ENCODE measurements at regions not wholly inside any gene's neighbourhood (a gene's known extent, or its start where the extent isn't known, plus 50 kb on each side); places are given as distances from the start of the nearest gene placed in this dataset.
A peak's percentile ranks its signal among the peaks of the same experiment; 100 is the strongest.

- DNase-seq (ENCODE audit: low read depth in 1 of 2, low spot score in 1 of 2) = no peak
Observed at GRCh38 chr12:65596514-65597091, 227.7 kb upstream of the HMGA2 start.

DNA sequence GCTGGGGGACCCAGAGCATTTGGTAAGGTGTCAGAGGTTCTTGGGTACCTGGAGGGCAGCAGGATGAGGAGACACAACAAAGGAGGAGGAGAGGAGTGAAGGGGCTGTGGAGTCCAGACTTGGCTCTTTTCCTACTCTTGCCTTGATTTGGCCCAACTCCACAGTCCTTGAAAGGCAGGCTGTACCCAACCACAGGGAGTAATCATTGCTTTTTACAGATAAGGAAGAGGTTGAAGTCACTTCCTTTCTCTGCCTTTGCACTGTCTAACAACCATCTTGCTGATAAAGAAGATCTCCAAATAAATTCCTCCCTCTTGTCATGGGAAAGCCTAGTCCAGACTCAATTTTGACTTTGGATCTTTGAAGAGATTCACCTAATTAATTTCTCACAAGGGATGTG is 226.8 kb upstream of the HMGA2 start:
- DNase-seq (ENCODE audit: low read depth in 1 of 2, low spot score in 1 of 2) = no peak

- no peak for DNase-seq (ENCODE audit: low read depth in 1 of 2, low spot score in 1 of 2)
Observed at GRCh38 chr12:65598688-65599087, 225.6 kb upstream of the HMGA2 start.

DNA sequence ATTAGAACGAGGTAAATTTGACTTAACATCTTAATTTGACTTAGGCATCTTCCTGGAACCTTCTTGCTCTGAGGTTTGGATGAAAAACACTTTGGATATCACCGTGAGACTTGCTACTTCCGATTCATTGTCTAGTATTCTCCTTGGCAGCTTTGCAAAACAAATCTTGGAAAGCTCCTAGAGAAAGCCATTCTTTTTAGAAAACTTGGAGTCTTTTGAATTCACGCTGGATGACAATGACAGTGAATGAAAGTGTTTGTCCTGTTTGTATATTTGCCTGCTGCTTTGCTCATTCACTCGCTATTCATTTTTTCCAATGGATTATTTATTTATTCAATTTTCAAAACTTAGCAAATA is 222.1 kb upstream of the HMGA2 start:
- no peak for DNase-seq (ENCODE audit: low read depth in 1 of 2, low spot score in 1 of 2)

GRCh38 chr12:65602610-65603295 is 221.5 kb upstream of the HMGA2 start:
- DNase-seq (ENCODE audit: low read depth in 1 of 2, low spot score in 1 of 2) = peak in 1 of 2 donors; percentile 25

DNA sequence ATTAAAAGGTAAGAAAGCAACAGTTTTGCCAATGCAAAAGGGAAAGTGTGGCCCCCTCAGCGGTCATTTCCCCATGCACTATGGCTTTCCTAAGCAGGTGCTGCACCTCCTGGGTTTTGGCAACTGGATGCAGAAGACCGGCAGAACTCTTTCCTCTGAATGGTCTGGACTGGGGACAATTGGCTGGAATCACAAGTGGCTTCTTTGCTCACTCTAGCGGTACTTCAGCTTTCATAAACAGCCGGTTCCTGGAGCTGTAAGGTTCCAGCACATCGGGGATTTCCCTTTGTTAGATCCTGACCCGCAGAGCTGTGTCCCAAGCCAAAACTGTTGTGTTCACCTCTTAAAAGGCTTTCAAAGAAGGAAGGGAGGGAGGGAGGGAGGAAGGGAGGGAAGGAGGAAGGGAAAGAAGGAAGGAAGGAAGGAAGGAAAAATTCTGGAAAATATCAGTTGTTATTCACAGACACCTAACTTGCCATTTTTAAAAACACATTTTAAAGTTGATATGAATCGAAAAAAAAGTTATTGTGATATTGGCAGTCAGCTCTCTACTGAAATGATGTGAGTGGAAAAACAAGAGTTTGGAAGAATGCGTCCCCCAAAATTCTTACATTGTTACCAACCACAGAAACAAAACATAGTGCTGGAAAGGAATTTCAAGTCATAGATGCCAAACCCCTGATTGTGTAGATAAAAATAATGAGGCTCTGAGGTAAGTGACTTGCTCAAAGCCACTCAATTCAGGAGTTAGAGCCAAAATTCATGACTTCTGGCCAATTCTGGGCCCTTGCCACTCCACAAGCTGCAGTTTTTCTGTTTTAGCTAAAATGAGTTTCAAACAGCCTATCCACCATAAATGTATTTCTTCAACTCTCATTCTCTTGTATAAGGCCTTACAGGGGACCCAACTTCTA is 220.6 kb upstream of the HMGA2 start:
- no peak for DNase-seq (ENCODE audit: low read depth in 1 of 2, low spot score in 1 of 2)

GRCh38 chr12:65605019-65605418 is 219.3 kb upstream of the HMGA2 start:
- no peak for DNase-seq (ENCODE audit: low read depth in 1 of 2, low spot score in 1 of 2)

- DNase-seq (ENCODE audit: low read depth in 1 of 2, low spot score in 1 of 2) = no peak
Observed at GRCh38 chr12:65606008-65606766, 218.1 kb upstream of the HMGA2 start.

DNA sequence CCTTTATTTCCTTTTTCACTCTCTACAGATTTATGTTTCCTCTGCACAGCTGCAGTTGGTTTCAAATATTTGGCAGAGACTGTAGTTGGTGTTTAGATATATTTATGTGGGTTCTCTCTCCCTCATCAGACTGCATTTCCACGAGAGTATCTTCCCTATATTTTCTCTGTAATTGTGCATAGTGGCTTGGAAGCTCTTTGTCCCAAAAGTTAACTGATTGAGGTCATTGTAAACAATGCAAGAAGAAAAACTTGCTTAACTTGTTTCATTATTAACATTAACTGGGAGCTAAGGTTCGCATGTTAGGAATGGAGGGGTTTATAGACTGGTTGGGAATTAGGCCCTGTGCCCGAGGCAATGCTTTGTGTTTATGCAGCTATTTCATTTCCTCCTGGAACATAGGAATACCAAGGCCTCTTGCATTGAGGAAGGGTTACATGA is 216.9 kb upstream of the HMGA2 start:
- DNase-seq (ENCODE audit: low read depth in 1 of 2, low spot score in 1 of 2) = no peak

DNA sequence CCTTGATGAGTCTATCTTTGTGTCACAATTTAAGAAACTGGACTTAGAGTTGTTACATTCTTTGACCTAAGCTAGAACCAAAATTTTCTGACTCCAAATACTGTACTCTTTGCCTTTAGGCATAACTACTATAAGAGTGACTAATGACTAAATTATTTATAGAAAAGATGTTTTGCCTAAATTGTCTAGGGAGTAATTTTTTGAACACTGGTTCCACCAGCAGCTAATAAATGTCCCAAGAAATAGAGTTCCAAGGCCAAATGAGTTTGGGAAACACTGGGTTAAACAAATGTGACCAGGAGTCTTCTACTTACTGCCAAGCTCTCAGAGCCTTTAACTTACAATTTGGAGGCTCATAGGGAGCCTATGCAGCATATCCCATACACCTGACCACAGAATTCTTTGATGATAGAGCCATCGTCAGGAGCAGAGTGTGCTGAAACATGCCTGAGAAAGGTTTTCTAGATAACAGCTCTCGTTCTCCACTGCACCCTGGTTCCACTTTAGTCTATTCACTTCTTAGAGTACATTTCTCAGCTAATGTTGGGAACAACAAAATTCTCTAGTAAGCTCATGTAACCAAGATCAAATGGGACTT is 215.9 kb upstream of the HMGA2 start:
- DNase-seq (ENCODE audit: low read depth in 1 of 2, low spot score in 1 of 2) = no peak

DNA sequence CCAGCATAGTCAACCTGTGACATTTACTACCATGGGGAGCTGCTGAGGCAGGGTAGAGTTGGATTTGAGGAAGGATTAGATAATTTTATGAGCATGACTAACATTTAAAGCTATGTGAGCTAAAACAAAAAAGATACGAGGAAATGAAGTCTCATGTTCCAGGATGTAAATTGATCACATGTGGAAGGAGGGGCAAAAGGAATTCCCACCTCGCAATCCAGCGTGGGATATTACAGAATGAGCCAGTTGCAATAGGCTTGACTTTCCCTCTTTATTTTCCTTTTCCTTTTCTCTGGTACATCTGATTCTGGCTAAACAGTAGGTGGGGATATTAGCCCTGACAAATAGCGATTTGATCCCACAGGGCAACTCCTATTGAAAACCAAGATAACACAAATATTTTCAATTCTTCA is 214.9 kb upstream of the HMGA2 start:
- DNase-seq (ENCODE audit: low read depth in 1 of 2, low spot score in 1 of 2) = no peak

- DNase-seq (ENCODE audit: low read depth in 1 of 2, low spot score in 1 of 2) = no peak
Observed at GRCh38 chr12:65611396-65611795, 212.9 kb upstream of the HMGA2 start.

DNA sequence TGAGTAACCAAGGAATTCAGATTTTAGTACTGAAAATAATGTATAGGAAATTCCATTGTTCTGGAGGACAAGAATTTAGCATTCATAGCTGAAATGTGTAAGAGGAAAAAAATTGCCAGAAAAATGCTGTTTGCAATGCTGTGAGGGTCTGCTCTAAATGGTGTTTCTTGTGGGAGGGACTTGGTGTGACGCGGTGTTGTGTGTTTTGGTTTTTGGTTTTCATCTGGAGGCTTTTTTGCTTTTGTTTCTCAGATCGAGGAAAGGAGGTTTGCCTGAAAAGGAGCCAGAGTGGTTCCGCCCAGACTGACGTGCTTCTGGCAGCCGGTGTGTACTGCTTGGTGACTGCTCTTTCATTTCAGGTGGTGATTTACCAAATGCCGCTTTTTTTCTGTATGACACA is 211.8 kb upstream of the HMGA2 start:
- no peak for DNase-seq (ENCODE audit: low read depth in 1 of 2, low spot score in 1 of 2)

- DNase-seq (ENCODE audit: low read depth in 1 of 2, low spot score in 1 of 2) = no peak
Observed at GRCh38 chr12:65613692-65614091, 210.6 kb upstream of the HMGA2 start.

DNA sequence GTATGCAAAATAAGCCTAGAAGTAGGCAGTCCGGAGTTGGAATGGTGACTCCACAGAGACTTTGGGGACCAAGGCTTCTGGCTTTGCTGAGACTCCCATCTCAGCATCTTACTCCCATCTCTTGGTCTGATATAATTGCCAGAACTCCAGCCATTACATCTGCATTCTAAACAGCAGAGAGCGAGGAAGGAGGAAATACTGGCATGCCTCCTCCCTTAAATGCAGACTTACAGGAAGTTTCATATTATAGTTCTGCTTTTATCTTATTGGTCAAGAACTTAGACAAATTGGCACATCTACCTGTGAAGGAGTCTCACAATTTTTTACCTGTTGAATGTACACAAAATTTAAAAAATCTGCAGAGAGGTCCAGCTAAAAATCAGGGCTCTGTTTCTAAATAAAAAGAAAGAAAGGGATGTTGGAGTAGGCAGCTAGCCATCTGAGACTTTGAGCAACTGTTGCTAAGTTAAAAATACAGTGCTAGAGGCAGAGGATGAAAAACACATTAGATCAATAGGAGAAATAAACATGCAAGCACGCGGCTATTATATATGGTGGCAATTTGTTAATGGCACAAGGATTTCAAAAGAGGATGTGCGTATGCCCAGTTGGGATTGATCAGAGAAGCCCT is 209.9 kb upstream of the HMGA2 start:
- DNase-seq (ENCODE audit: low read depth in 1 of 2, low spot score in 1 of 2) = no peak

- DNase-seq (ENCODE audit: low read depth in 1 of 2, low spot score in 1 of 2) = no peak
Observed at GRCh38 chr12:65615118-65615517, 209.2 kb upstream of the HMGA2 start.

- no peak for DNase-seq (ENCODE audit: low read depth in 1 of 2, low spot score in 1 of 2)
Observed at GRCh38 chr12:65616022-65616421, 208.3 kb upstream of the HMGA2 start.

DNA sequence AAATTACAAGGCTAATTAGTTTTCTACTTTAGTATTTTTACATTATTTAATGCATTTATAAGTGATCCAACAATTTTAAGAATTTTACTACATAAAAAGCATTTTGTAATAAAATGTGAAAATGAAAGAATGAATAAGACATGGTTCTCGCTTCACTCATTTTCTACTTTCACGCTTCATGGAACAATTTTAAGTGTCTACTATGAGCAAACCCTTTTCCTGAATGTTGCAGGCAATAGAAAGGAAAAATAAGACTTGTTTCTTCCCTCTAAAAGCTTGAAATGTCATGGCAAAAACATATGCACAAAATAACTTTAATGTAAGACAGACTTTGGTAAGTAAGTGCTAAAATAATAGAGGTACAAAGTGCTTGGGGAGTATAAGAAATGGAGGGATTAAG is 205.7 kb upstream of the HMGA2 start:
- no peak for DNase-seq (ENCODE audit: low read depth in 1 of 2, low spot score in 1 of 2)

GRCh38 chr12:65619018-65619417 is 205.3 kb upstream of the HMGA2 start:
- no peak for DNase-seq (ENCODE audit: low read depth in 1 of 2, low spot score in 1 of 2)

DNA sequence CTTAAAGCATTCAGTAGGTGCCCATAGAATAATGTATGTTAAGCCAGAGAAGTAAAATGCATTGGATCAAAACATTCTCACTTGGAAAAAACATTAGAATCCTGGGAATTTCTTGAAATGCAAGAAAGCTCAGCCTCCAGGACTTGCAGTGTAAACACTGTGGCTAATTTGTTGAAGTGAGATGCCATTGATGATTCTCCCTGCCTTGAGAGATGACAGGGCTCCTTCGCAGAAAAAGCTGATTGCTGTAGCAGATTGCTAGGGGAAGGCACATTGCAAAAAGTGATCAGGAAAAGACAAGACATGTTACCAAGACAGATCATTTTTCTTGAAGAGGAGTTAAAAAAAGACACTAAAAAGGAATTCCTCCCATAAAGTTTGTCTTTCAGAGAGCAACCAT is 204.2 kb upstream of the HMGA2 start:
- DNase-seq (ENCODE audit: low read depth in 1 of 2, low spot score in 1 of 2) = no peak

- DNase-seq (ENCODE audit: low read depth in 1 of 2, low spot score in 1 of 2) = no peak
Observed at GRCh38 chr12:65622056-65622455, 202.2 kb upstream of the HMGA2 start.

Data from activated CD4-positive, alpha-beta T cell treated with anti-CD3 and anti-CD28 coated beads, Interleukin-2, amount 50 U/mL, for 24 hours (primary cell).